Keratinocyte (primary cell): ENCODE measurements at regions not wholly inside any gene's neighbourhood (a gene's known extent, or its start where the extent isn't known, plus 50 kb on each side); places are given as distances from the start of the nearest gene placed in this dataset.

ENCODE experiments used
- EZH2 ChIP-seq: IDR thresholded peaks from one replicate; pipeline ENCODE4 v1.6.1; 2012; ENCODE audit warnings: inconsistent platforms, mild to moderate bottlenecking, low read length, moderate library complexity
- TF ChIP-seq, protein P1 (sequence below), 3 experiments: IDR thresholded peaks in 1 of 3; conservative IDR thresholded peaks in 1 of 3; optimal IDR thresholded peaks in 1 of 3; 2 replicates in 2 of 3; 3 replicates in 1 of 3; pipeline versions ENCODE3 to v1.5.1; 2011; ENCODE audit warnings: low read length in 3 of 3, mild to moderate bottlenecking in 3 of 3, moderate library complexity in 2 of 3, control low read depth in 1 of 3, inconsistent platforms in 1 of 3; ENCODE audit not compliant: insufficient read depth in 2 of 3; ENCODE audit errors: extremely low read depth in 1 of 3

DNA sequence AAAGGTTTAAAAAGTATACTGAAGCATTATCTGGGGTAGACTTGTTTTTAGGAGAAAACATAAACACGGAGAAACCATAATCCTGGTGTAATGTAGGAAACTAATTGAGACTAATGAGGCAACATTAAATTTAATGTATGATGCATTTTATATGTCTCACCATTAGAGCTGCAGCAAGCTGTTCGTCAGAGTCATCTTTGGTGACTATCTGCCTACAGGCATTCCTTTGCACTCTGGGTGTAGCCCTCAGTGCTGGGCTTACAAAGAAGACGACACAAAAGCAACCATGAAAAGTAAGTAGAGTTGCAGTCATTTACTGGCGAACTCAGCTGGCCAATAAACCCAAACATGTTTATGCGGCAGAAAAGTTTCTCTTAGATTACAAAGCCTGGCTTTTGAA is 415.3 kb upstream of the ZEB2 start:
- TF ChIP-seq, protein P1, sequence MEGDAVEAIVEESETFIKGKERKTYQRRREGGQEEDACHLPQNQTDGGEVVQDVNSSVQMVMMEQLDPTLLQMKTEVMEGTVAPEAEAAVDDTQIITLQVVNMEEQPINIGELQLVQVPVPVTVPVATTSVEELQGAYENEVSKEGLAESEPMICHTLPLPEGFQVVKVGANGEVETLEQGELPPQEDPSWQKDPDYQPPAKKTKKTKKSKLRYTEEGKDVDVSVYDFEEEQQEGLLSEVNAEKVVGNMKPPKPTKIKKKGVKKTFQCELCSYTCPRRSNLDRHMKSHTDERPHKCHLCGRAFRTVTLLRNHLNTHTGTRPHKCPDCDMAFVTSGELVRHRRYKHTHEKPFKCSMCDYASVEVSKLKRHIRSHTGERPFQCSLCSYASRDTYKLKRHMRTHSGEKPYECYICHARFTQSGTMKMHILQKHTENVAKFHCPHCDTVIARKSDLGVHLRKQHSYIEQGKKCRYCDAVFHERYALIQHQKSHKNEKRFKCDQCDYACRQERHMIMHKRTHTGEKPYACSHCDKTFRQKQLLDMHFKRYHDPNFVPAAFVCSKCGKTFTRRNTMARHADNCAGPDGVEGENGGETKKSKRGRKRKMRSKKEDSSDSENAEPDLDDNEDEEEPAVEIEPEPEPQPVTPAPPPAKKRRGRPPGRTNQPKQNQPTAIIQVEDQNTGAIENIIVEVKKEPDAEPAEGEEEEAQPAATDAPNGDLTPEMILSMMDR (optimal IDR thresholded peaks at IDR 0.05 in 1 of 3, IDR thresholded peaks at IDR 0.05 in 1 of 3, conservative IDR thresholded peaks at IDR 0.05 in 1 of 3; ENCODE audit: extremely low read depth in 1 of 3, insufficient read depth in 2 of 3, low read length in 3 of 3) = no peak
- TF ChIP-seq EZH2 = no peak
